Endothelial cell of umbilical vein (primary cell): ENCODE measurements at regions not wholly inside any gene's neighbourhood (a gene's known extent, or its start where the extent isn't known, plus 50 kb on each side); places are given as distances from the start of the nearest gene placed in this dataset.

Experiments used
- BruUV-seq: library from RNA; stranded (reverse); fragments of 400-500 nt; replicated peaks from 2 replicates; lab custom pipeline; 2021; lab: Mats Ljungman, UMichigan
- CTCF ChIA-PET: fragments of 300-600, 350-600 bp; sonication (Branson Sonifier 250); formaldehyde crosslinking; loops from one replicate; lab custom pipeline; 2021; ENCODE audit warnings: antibody characterized with exemption, inconsistent platforms; lab: Charles Lee
- POLR2A ChIA-PET: fragments of 300-600, 350-600 bp; sonication (Branson Sonifier 250); formaldehyde crosslinking; loops from one replicate; lab custom pipeline; 2021; ENCODE audit warnings: antibody characterized with exemption, inconsistent platforms; lab: Charles Lee
- DNase-seq: peaks from one replicate; pipeline ENCODE4 v3.0.0-alpha.2; 2011; ENCODE audit warnings: low read depth, low spot score
- FAIRE-seq: peaks from 2 replicates; lab custom pipeline; 2011; peaks lifted over from hg19 to GRCh38; lab: Jason Lieb, UNC
- H2AFZ ChIP-seq: 2 replicates; pipeline ENCODE4 v1.6.0; 2012; ENCODE audit warnings: low read depth, low read length, control low read depth, inconsistent platforms
- H3K27ac ChIP-seq: 2 replicates; pipeline ENCODE4 v1.5.1; 2011; ENCODE audit warnings: low read depth, mild to moderate bottlenecking, control low read depth, low read length, moderate library complexity; ENCODE audit not compliant: insufficient read depth
- H3K27me3 ChIP-seq, 2 experiments: 2 replicates each; pipeline versions ENCODE4 v1.6.0 to v1.6.1; 2011; ENCODE audit warnings: low read length in 2 of 2, mixed read lengths in 1 of 2; ENCODE audit not compliant: control insufficient read depth in 2 of 2, insufficient read depth in 2 of 2
- H3K36me3 ChIP-seq, 2 experiments: 2 replicates in 1 of 2; 3 replicates in 1 of 2; pipeline ENCODE4 v1.5.1; 2011; ENCODE audit warnings: low read length in 2 of 2, mild to moderate bottlenecking in 1 of 2, moderate library complexity in 1 of 2; ENCODE audit not compliant: control insufficient read depth in 2 of 2, insufficient read depth in 2 of 2; ENCODE audit errors: extremely low read depth in 1 of 2
- H3K4me1 ChIP-seq: 3 replicates; pipeline ENCODE4 v1.5.1; 2011; ENCODE audit warnings: mild to moderate bottlenecking, low read length; ENCODE audit not compliant: control insufficient read depth, insufficient read depth; ENCODE audit errors: extremely low read depth
- H3K4me2 ChIP-seq: 2 replicates; pipeline ENCODE4 v1.6.1; 2011; ENCODE audit warnings: low read length, control low read depth, mixed read lengths; ENCODE audit not compliant: insufficient read depth
- H3K4me3 ChIP-seq, 3 experiments: fragments of 200-600 bp in 1 of 3; sonication (generic), shearing (Covaris generic) in 1 of 3; replicated peaks in 1 of 3; 2 replicates each; pipeline ENCODE4 v1.5.1; 2011 to 2016; ENCODE audit warnings: control low read depth in 3 of 3, low read length in 3 of 3, mild to moderate bottlenecking in 2 of 3, inconsistent platforms in 1 of 3, low read depth in 1 of 3, moderate library complexity in 1 of 3; ENCODE audit not compliant: insufficient read depth in 1 of 3
- H3K79me2 ChIP-seq: 2 replicates; pipeline ENCODE4 v1.6.0; 2012; ENCODE audit warnings: low read length, inconsistent platforms; ENCODE audit not compliant: control insufficient read depth, insufficient read depth
- H3K9ac ChIP-seq: replicated peaks from 2 replicates; pipeline ENCODE3; 2011; ENCODE audit warnings: low read length, control low read depth; ENCODE audit not compliant: insufficient read depth; ENCODE audit errors: extremely low read depth
- H3K9me1 ChIP-seq: replicated peaks from 3 replicates; pipeline ENCODE4 v1.6.0; 2011; ENCODE audit warnings: mild to moderate bottlenecking, low read length; ENCODE audit not compliant: control insufficient read depth, insufficient read depth; ENCODE audit errors: extremely low read depth
- H3K9me3 ChIP-seq: replicated peaks from 2 replicates; pipeline ENCODE4 v1.5.1; 2012; ENCODE audit warnings: low read length, inconsistent platforms; ENCODE audit not compliant: control insufficient read depth, insufficient read depth
- H4K20me1 ChIP-seq: replicated peaks from 2 replicates; pipeline ENCODE3; 2011; ENCODE audit warnings: mild to moderate bottlenecking, low read length; ENCODE audit not compliant: control insufficient read depth, insufficient read depth; ENCODE audit errors: extremely low read depth
- EZH2 ChIP-seq: IDR thresholded peaks from 2 replicates; pipeline ENCODE4 v1.6.1; 2012; ENCODE audit warnings: borderline replicate concordance, low read depth, mild to moderate bottlenecking, moderate library complexity, low read length, inconsistent platforms; ENCODE audit not compliant: severe bottlenecking
- FOS ChIP-seq: IDR thresholded peaks from 2 replicates; pipeline ENCODE4 v1.6.1; 2011; ENCODE audit warnings: mild to moderate bottlenecking, low read length, moderate library complexity, borderline replicate concordance; ENCODE audit not compliant: insufficient read depth
- GATA2 ChIP-seq: IDR thresholded peaks from 2 replicates; pipeline ENCODE4 v1.7.0; 2011; ENCODE audit warnings: low read depth, mild to moderate bottlenecking, moderate library complexity, mixed read lengths, low read length; ENCODE audit not compliant: insufficient read length, insufficient read depth
- JUN ChIP-seq: IDR thresholded peaks from 2 replicates; pipeline ENCODE4 v1.6.1; 2011; ENCODE audit warnings: borderline replicate concordance, low read depth; ENCODE audit not compliant: insufficient read length, insufficient read depth
- MAX ChIP-seq: IDR thresholded peaks from 2 replicates; pipeline ENCODE4 v1.6.1; 2011; ENCODE audit not compliant: insufficient read depth, insufficient read length
- MYC ChIP-seq: IDR thresholded peaks from one replicate; pipeline ENCODE4 v1.6.1; 2011; ENCODE audit warnings: mild to moderate bottlenecking, low read depth, low read length
- POLR2A ChIP-seq: IDR thresholded peaks from 2 replicates; pipeline ENCODE4 v1.6.1; 2012; ENCODE audit warnings: low read depth, mild to moderate bottlenecking, control low read depth, low read length
- POLR2AphosphoS5 ChIP-seq: IDR thresholded peaks from 2 replicates; pipeline ENCODE4 v1.6.1; 2012; ENCODE audit warnings: low read depth, mild to moderate bottlenecking, control low read depth, low read length, moderate library complexity; ENCODE audit not compliant: insufficient read depth
- dilution Hi-C: fragments of 300-500 bp; cut with MboI; formaldehyde crosslinking; loops from one replicate; pipeline ENCODE4 v1.15.0; 2019; ENCODE audit warnings: low sequenced_read_pairs; ENCODE audit not compliant: extremely low pct_ligation_motif_present
- intact Hi-C: fragments of 100-400 bp; cut with micrococcal nuclease; formaldehyde crosslinking; loops from one replicate; pipeline ENCODE4 v1.10.0; 2022
- TF ChIP-seq, protein P1 (sequence below), 2 donors: IDR thresholded peaks; 1 replicate in 1 of 2; 2 replicates in 1 of 2; pipeline ENCODE4 v1.5.1; 2011; ENCODE audit warnings: low read length in 2 of 2, mild to moderate bottlenecking in 2 of 2, moderate library complexity in 2 of 2, control low read depth in 1 of 2, inconsistent platforms in 1 of 2, low read depth in 1 of 2; ENCODE audit not compliant: insufficient read depth in 1 of 2; ENCODE audit errors: extremely low read depth in 1 of 2

- Histone ChIP-seq H3K4me2 (no peak overlapping the region), H3K36me3 (no peaks in the 10 kb centered on the region), H3K9ac (no peak overlapping the region), H3K79me2 (no peaks in the 10 kb centered on the region), H3K4me1 (peaks cover 5% of the 10 kb centered on the region), H3K9me3 (no peaks in the 10 kb centered on the region), H3K27me3 (no peaks in the 10 kb centered on the region), H3K9me1 (no peaks in the 10 kb centered on the region), H4K20me1 (no peaks in the 10 kb centered on the region), H3K27ac (no peak overlapping the region), H2AFZ (no peak overlapping the region), H3K4me3 (no peak overlapping the region)
- no peak for DNase-seq
- dilution Hi-C loops (no loop called here), intact Hi-C loops (no loop called here)
- POLR2A ChIA-PET: no interaction called here
- BruUV-seq: no TSS peak
- CTCF ChIA-PET: no interaction called here
- TF ChIP-seq JUN: no peak
- TF ChIP-seq GATA2: no peak
- no peak for TF ChIP-seq MAX
- no peak for TF ChIP-seq POLR2A
- no peak for TF ChIP-seq EZH2
- TF ChIP-seq FOS: no peak
- TF ChIP-seq, protein P1, sequence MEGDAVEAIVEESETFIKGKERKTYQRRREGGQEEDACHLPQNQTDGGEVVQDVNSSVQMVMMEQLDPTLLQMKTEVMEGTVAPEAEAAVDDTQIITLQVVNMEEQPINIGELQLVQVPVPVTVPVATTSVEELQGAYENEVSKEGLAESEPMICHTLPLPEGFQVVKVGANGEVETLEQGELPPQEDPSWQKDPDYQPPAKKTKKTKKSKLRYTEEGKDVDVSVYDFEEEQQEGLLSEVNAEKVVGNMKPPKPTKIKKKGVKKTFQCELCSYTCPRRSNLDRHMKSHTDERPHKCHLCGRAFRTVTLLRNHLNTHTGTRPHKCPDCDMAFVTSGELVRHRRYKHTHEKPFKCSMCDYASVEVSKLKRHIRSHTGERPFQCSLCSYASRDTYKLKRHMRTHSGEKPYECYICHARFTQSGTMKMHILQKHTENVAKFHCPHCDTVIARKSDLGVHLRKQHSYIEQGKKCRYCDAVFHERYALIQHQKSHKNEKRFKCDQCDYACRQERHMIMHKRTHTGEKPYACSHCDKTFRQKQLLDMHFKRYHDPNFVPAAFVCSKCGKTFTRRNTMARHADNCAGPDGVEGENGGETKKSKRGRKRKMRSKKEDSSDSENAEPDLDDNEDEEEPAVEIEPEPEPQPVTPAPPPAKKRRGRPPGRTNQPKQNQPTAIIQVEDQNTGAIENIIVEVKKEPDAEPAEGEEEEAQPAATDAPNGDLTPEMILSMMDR (IDR thresholded peaks at IDR 0.05; ENCODE audit: extremely low read depth in 1 of 2, insufficient read depth in 1 of 2, low read depth in 1 of 2, low read length in 2 of 2): no peak
- TF ChIP-seq MYC: no peak
- TF ChIP-seq POLR2AphosphoS5: no peak
- no peak for FAIRE-seq
These were observed 112.8 kb downstream of the PPP1R3A start for GRCh38 chr7:113805976-113806375.
